ENCODE measurements at regions not wholly inside any gene's neighbourhood (a gene's known extent, or its start where the extent isn't known, plus 50 kb on each side); places are given as distances from the start of the nearest gene placed in this dataset.
A peak's percentile ranks its signal among the peaks of the same experiment; 100 is the strongest.
"Not testable (repeated sequence)": the region's sequence is repeated elsewhere in the genome, so short reads cannot be mapped to it uniquely, and the experiment has no call there.

GRCh38 chr1:65527707-65528503 lies 107.4 kb downstream of the LEPR start:
- H3K36me3 ChIP-seq (ENCODE audit: control insufficient read depth in 2 of 2, insufficient read depth in 2 of 2, low read length in 2 of 2) = no peaks in the 10 kb centered on the region
- peaks cover 16 to 19% of the 10 kb centered on the region in 2 donors for H3K27me3 ChIP-seq (ENCODE audit: control insufficient read depth in 1 of 2, insufficient read depth in 2 of 2, low read length in 2 of 2)
- no peak overlapping the region for H3K27ac ChIP-seq (ENCODE audit: low read length)
- H3K4me3 ChIP-seq (ENCODE audit: low read length in 2 of 2) = peak overlapping the region in 1 of 2 donors; percentile 1
- no peak overlapping the region for H3K9ac ChIP-seq (ENCODE audit: low read length in 2 of 2)
- H3K9me3 ChIP-seq (ENCODE audit: control insufficient read depth in 2 of 2, low read length in 2 of 2) = peaks cover 0 to 5% of the 10 kb centered on the region in 2 donors
- peaks cover 7% of the 10 kb centered on the region for H3K4me1 ChIP-seq (ENCODE audit: control insufficient read depth, insufficient read depth, low read length)

- H3K36me3 ChIP-seq (ENCODE audit: control insufficient read depth in 2 of 2, insufficient read depth in 2 of 2, low read length in 2 of 2) = no peaks in the 10 kb centered on the region
- H3K27ac ChIP-seq (ENCODE audit: low read length) = no peak overlapping the region
- peaks cover 0 to 5% of the 10 kb centered on the region in 2 donors for H3K9me3 ChIP-seq (ENCODE audit: control insufficient read depth in 2 of 2, low read length in 2 of 2)
- H3K4me1 ChIP-seq (ENCODE audit: control insufficient read depth, insufficient read depth, low read length) = no peaks in the 10 kb centered on the region
- no peak overlapping the region for H3K9ac ChIP-seq (ENCODE audit: low read length in 2 of 2)
- H3K27me3 ChIP-seq (ENCODE audit: control insufficient read depth in 1 of 2, insufficient read depth in 2 of 2, low read length in 2 of 2) = no peaks in the 10 kb centered on the region
- H3K4me3 ChIP-seq (ENCODE audit: low read length in 2 of 2) = no peak overlapping the region
These were observed 111.6 kb downstream of the LEPR start for GRCh38 chr1:65531972-65532570.

DNA sequence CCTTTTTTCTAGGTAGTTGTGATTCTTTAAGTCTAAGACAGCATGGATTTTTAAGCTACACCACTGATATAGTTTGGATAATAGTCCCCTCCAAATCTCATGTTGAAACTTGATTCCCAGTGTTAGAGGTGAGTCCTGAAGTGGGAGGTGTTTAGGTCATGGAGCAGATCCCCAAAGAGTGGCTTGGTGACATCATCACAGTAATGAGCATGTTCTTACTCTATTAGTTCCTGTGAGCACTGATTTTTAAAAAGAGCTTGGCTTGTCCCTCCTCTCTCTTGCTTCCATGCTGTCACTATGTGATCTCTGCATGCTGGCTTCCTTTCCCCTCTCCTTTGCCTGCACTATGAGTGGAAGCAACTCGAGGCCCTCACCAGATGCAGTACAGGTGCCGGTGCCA lies 115.5 kb downstream of the LEPR start:
- Histone ChIP-seq H3K9ac (ENCODE audit: low read length in 2 of 2) (no peak overlapping the region), H3K9me3 (ENCODE audit: control insufficient read depth in 2 of 2, low read length in 2 of 2) (peaks cover 0 to 5% of the 10 kb centered on the region in 2 donors), H3K36me3 (ENCODE audit: control insufficient read depth in 2 of 2, insufficient read depth in 2 of 2, low read length in 2 of 2) (no peaks in the 10 kb centered on the region), H3K4me3 (ENCODE audit: low read length in 2 of 2) (no peak overlapping the region), H3K4me1 (ENCODE audit: control insufficient read depth, insufficient read depth, low read length) (no peaks in the 10 kb centered on the region), H3K27me3 (ENCODE audit: control insufficient read depth in 1 of 2, insufficient read depth in 2 of 2, low read length in 2 of 2) (no peaks in the 10 kb centered on the region), H3K27ac (ENCODE audit: low read length) (no peak overlapping the region)

DNA sequence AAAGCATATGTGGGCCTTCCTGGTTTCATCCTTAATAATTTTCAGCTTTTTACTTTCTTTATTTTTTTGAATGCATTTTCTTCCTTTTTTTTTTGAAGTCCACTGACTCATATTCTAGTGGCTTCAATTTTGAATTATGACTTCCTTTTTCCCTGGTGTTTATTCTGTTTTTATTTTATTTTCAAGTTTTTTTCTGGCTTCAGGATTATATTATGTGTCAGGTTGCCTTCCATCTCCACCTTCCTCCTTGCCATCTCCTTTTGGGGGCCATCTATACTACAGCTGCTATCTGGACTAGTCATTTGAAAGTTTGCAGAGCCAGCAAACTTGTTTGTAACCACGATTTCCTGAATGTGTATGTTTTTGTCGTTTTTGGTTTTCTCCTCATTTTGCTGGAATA lies 117.6 kb downstream of the LEPR start:
- Histone ChIP-seq H3K9ac (ENCODE audit: low read length in 2 of 2) (no peak overlapping the region), H3K36me3 (ENCODE audit: control insufficient read depth in 2 of 2, insufficient read depth in 2 of 2, low read length in 2 of 2) (no peaks in the 10 kb centered on the region), H3K4me3 (ENCODE audit: low read length in 2 of 2) (no peak overlapping the region), H3K9me3 (ENCODE audit: control insufficient read depth in 2 of 2, low read length in 2 of 2) (no peaks in the 10 kb centered on the region), H3K27ac (ENCODE audit: low read length) (no peak overlapping the region), H3K27me3 (ENCODE audit: control insufficient read depth in 1 of 2, insufficient read depth in 2 of 2, low read length in 2 of 2) (no peaks in the 10 kb centered on the region), H3K4me1 (ENCODE audit: control insufficient read depth, insufficient read depth, low read length) (no peaks in the 10 kb centered on the region)

DNA sequence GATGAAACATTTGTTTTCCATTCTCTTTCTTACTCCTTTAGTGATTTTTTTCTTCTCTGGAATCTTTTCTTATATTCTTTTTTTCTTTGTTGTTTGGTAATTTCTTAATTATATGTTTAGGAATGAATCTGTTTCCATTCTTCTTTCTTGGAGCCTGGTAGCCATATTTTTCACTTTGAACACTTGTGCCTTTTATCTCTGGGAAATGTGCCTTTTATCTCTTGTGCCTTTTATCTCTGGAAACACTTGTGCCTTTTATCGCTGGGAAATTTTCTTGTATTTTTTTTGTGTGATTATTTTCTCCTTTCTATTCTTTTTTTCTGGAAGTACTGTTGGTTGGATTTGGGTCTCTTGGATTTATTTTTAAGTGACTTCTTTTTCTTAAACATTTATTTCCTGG lies 118.2 kb downstream of the LEPR start:
- H3K36me3 ChIP-seq (ENCODE audit: control insufficient read depth in 2 of 2, insufficient read depth in 2 of 2, low read length in 2 of 2) = no peaks in the 10 kb centered on the region
- no peaks in the 10 kb centered on the region for H3K4me1 ChIP-seq (ENCODE audit: control insufficient read depth, insufficient read depth, low read length)

GRCh38 chr1:65539266-65540131 lies 119.0 kb downstream of the LEPR start:
- no peak overlapping the region for H3K9ac ChIP-seq (ENCODE audit: low read length in 2 of 2)
- no peaks in the 10 kb centered on the region for H3K4me1 ChIP-seq (ENCODE audit: control insufficient read depth, insufficient read depth, low read length)
- no peak overlapping the region for H3K27ac ChIP-seq (ENCODE audit: low read length)
- H3K36me3 ChIP-seq (ENCODE audit: control insufficient read depth in 2 of 2, insufficient read depth in 2 of 2, low read length in 2 of 2) = no peaks in the 10 kb centered on the region
- no peaks in the 10 kb centered on the region for H3K9me3 ChIP-seq (ENCODE audit: control insufficient read depth in 2 of 2, low read length in 2 of 2)
- H3K4me3 ChIP-seq (ENCODE audit: low read length in 2 of 2) = no peak overlapping the region
- no peaks in the 10 kb centered on the region for H3K27me3 ChIP-seq (ENCODE audit: control insufficient read depth in 1 of 2, insufficient read depth in 2 of 2, low read length in 2 of 2)

More for the DNA sequence above, 118.2 kb downstream of the LEPR start:
- H3K4me3 ChIP-seq (ENCODE audit: low read length in 2 of 2) = no peak overlapping the region
- H3K27ac ChIP-seq (ENCODE audit: low read length) = no peak overlapping the region
- no peak overlapping the region for H3K9ac ChIP-seq (ENCODE audit: low read length in 2 of 2)
- no peaks in the 10 kb centered on the region for H3K27me3 ChIP-seq (ENCODE audit: control insufficient read depth in 1 of 2, insufficient read depth in 2 of 2, low read length in 2 of 2)
- no peaks in the 10 kb centered on the region for H3K9me3 ChIP-seq (ENCODE audit: control insufficient read depth in 2 of 2, low read length in 2 of 2)

- Histone ChIP-seq H3K4me1 (ENCODE audit: control insufficient read depth, insufficient read depth, low read length) (no peaks in the 10 kb centered on the region), H3K4me3 (ENCODE audit: low read length in 2 of 2) (no peak overlapping the region), H3K36me3 (ENCODE audit: control insufficient read depth in 2 of 2, insufficient read depth in 2 of 2, low read length in 2 of 2) (no peaks in the 10 kb centered on the region), H3K27me3 (ENCODE audit: control insufficient read depth in 1 of 2, insufficient read depth in 2 of 2, low read length in 2 of 2) (no peaks in the 10 kb centered on the region), H3K9me3 (ENCODE audit: control insufficient read depth in 2 of 2, low read length in 2 of 2) (no peaks in the 10 kb centered on the region), H3K27ac (ENCODE audit: low read length) (no peak overlapping the region), H3K9ac (ENCODE audit: low read length in 2 of 2) (no peak overlapping the region)
These were observed 120.7 kb downstream of the LEPR start for GRCh38 chr1:65541161-65541560.

GRCh38 chr1:65541865-65542264 lies 121.4 kb downstream of the LEPR start:
- no peak overlapping the region for H3K9ac ChIP-seq (ENCODE audit: low read length in 2 of 2)
- H3K27me3 ChIP-seq (ENCODE audit: control insufficient read depth in 1 of 2, insufficient read depth in 2 of 2, low read length in 2 of 2) = no peaks in the 10 kb centered on the region
- no peak overlapping the region for H3K27ac ChIP-seq (ENCODE audit: low read length)
- H3K36me3 ChIP-seq (ENCODE audit: control insufficient read depth in 2 of 2, insufficient read depth in 2 of 2, low read length in 2 of 2) = no peaks in the 10 kb centered on the region
- no peak overlapping the region for H3K4me3 ChIP-seq (ENCODE audit: low read length in 2 of 2)
- H3K9me3 ChIP-seq (ENCODE audit: control insufficient read depth in 2 of 2, low read length in 2 of 2) = no peaks in the 10 kb centered on the region
- H3K4me1 ChIP-seq (ENCODE audit: control insufficient read depth, insufficient read depth, low read length) = no peaks in the 10 kb centered on the region

GRCh38 chr1:65542592-65542991 lies 122.1 kb downstream of the LEPR start:
- not testable (repeated sequence) for H3K9ac ChIP-seq (ENCODE audit: low read length in 2 of 2); H3K27me3 ChIP-seq (ENCODE audit: control insufficient read depth in 1 of 2, insufficient read depth in 2 of 2, low read length in 2 of 2); H3K4me1 ChIP-seq (ENCODE audit: control insufficient read depth, insufficient read depth, low read length); H3K4me3 ChIP-seq (ENCODE audit: low read length in 2 of 2); H3K36me3 ChIP-seq (ENCODE audit: control insufficient read depth in 2 of 2, insufficient read depth in 2 of 2, low read length in 2 of 2); H3K27ac ChIP-seq (ENCODE audit: low read length); H3K9me3 ChIP-seq (ENCODE audit: control insufficient read depth in 2 of 2, low read length in 2 of 2)

DNA sequence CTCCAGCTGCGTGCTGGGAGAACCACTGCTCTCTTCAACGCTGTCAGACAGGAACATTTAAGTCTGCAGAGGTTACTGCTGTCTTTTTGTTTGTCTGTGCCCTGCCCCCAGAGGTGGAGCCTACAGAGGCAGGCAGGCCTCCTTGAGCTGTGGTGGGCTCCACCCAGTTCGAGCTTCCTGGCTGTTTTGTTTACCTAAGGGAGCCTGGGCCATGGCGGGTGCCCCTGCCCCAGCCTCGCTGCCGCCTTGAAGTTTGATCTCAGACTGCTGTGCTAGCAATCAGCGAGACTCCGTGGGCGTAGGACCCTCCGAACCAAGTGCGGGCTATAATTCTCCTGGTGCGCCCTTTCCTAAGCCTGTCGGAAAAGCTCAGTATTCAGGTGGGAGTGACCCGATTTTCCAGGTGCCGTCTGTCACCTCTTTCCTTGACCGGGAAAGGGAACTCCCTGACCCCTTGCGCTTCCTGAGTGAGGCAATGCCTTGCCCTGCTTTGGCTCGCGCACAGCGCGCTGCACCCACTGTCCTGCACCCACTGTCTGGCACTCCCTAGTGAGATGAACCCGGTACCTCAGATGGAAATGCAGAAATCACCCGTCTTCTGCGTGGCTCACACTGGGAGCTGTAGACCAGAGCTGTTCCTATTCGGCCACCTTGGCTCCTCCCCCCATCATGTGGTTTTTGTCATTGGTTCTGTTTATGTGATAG lies 130.0 kb downstream of the LEPR start:
- H3K27ac ChIP-seq (ENCODE audit: low read length); H3K36me3 ChIP-seq (ENCODE audit: control insufficient read depth in 2 of 2, insufficient read depth in 2 of 2, low read length in 2 of 2); H3K27me3 ChIP-seq (ENCODE audit: control insufficient read depth in 1 of 2, insufficient read depth in 2 of 2, low read length in 2 of 2); H3K9ac ChIP-seq (ENCODE audit: low read length in 2 of 2); H3K9me3 ChIP-seq (ENCODE audit: control insufficient read depth in 2 of 2, low read length in 2 of 2); H3K4me1 ChIP-seq (ENCODE audit: control insufficient read depth, insufficient read depth, low read length); H3K4me3 ChIP-seq (ENCODE audit: low read length in 2 of 2): not testable (repeated sequence)
